ENCODE measurements at regions not wholly inside any gene's neighbourhood (a gene's known extent, or its start where the extent isn't known, plus 50 kb on each side); places are given as distances from the start of the nearest gene placed in this dataset.

GRCh38 chr13:22108283-22108942 lies 437.5 kb downstream of the FGF9 start:
- Histone ChIP-seq H3K9ac (replicated peaks; ENCODE audit: extremely low read depth, insufficient read depth, low read length) (no peak overlapping the region), H3K36me3 (ENCODE audit: control insufficient read depth in 2 of 2, extremely low read depth in 1 of 2, insufficient read depth in 2 of 2, low read length in 2 of 2) (no peaks in the 10 kb centered on the region), H3K4me3 (replicated peaks in 1 of 3; ENCODE audit: insufficient read depth in 1 of 3, low read depth in 1 of 3, low read length in 3 of 3) (no peak overlapping the region), H3K4me1 (ENCODE audit: control insufficient read depth, extremely low read depth, insufficient read depth, low read length) (no peaks in the 10 kb centered on the region), H3K79me2 (ENCODE audit: control insufficient read depth, insufficient read depth, low read length) (no peaks in the 10 kb centered on the region), H3K4me2 (ENCODE audit: insufficient read depth, low read length) (no peak overlapping the region), H2AFZ (ENCODE audit: low read depth, low read length) (no peak overlapping the region), H3K9me3 (replicated peaks; ENCODE audit: control insufficient read depth, insufficient read depth, low read length) (peaks cover 5% of the 10 kb centered on the region), H3K9me1 (replicated peaks; ENCODE audit: control insufficient read depth, extremely low read depth, insufficient read depth, low read length) (no peaks in the 10 kb centered on the region), H3K27ac (ENCODE audit: insufficient read depth, low read depth, low read length) (no peak overlapping the region), H3K27me3 (ENCODE audit: control insufficient read depth in 2 of 2, insufficient read depth in 2 of 2, low read length in 2 of 2) (no peaks in the 10 kb centered on the region), H4K20me1 (replicated peaks; ENCODE audit: control insufficient read depth, extremely low read depth, insufficient read depth, low read length) (no peaks in the 10 kb centered on the region)
- intact Hi-C loops (cut with micrococcal nuclease) = no loop called here
- no TSS peak for BruUV-seq (replicated peaks)
- ChIA-PET POLR2A (no interaction called here), CTCF (no interaction called here)
- DNase-seq (ENCODE audit: low read depth, low spot score) = no peak
- dilution Hi-C loops (cut with MboI; ENCODE audit: extremely low pct_ligation_motif_present, low sequenced_read_pairs) = no loop called here
- no peak for FAIRE-seq
- TF ChIP-seq POLR2A (IDR thresholded peaks at IDR 0.05; ENCODE audit: low read depth, low read length) = no peak
- TF ChIP-seq GATA2 (IDR thresholded peaks at IDR 0.05; ENCODE audit: insufficient read depth, insufficient read length, low read depth, low read length) = no peak
- TF ChIP-seq EZH2 (IDR thresholded peaks at IDR 0.05; ENCODE audit: borderline replicate concordance, low read depth, low read length, severe bottlenecking) = no peak
- TF ChIP-seq FOS (IDR thresholded peaks at IDR 0.05; ENCODE audit: borderline replicate concordance, insufficient read depth, low read length) = no peak
- no peak for TF ChIP-seq MYC (IDR thresholded peaks at IDR 0.05; ENCODE audit: low read depth, low read length)
- TF ChIP-seq POLR2AphosphoS5 (IDR thresholded peaks at IDR 0.05; ENCODE audit: insufficient read depth, low read depth, low read length) = no peak
- TF ChIP-seq JUN (IDR thresholded peaks at IDR 0.05; ENCODE audit: borderline replicate concordance, insufficient read depth, insufficient read length, low read depth) = no peak
- TF ChIP-seq CTCF (IDR thresholded peaks at IDR 0.05; ENCODE audit: extremely low read depth in 1 of 2, insufficient read depth in 1 of 2, low read depth in 1 of 2, low read length in 2 of 2) = no peak
- TF ChIP-seq MAX (IDR thresholded peaks at IDR 0.05; ENCODE audit: insufficient read depth, insufficient read length) = no peak

Measured in endothelial cell of umbilical vein (primary cell).